ENCODE measurements at regions not wholly inside any gene's neighbourhood (a gene's known extent, or its start where the extent isn't known, plus 50 kb on each side); places are given as distances from the start of the nearest gene placed in this dataset.

GRCh38 chrX:96140796-96141195 is 543.8 kb upstream of the DIAPH2 start:
- Histone ChIP-seq H3K27me3 (ENCODE audit: control insufficient read depth in 1 of 2, insufficient read depth in 2 of 2, low read length in 2 of 2) (no peaks in the 10 kb centered on the region), H3K4me1 (ENCODE audit: control insufficient read depth in 2 of 2, insufficient read depth in 2 of 2, low read length in 1 of 2) (no peaks in the 10 kb centered on the region), H3K9me3 (ENCODE audit: control insufficient read depth in 2 of 2, insufficient read depth in 1 of 2, low read depth in 1 of 2, low read length in 1 of 2) (no peaks in the 10 kb centered on the region), H3K27ac (ENCODE audit: low read depth in 2 of 2, low read length in 1 of 2) (no peak overlapping the region), H3K36me3 (ENCODE audit: control insufficient read depth in 2 of 2, insufficient read depth in 2 of 2, low read length in 1 of 2) (no peaks in the 10 kb centered on the region), H3K4me3 (ENCODE audit: low read depth in 1 of 2, low read length in 2 of 2) (no peak overlapping the region)
- 30 to 32% methylated on average over 1 of the region's 1 CpG for WGBS, 2 donors

GRCh38 chrX:96147681-96148080 is 537.0 kb upstream of the DIAPH2 start:
- no peak overlapping the region for H3K4me3 ChIP-seq (ENCODE audit: low read depth in 1 of 2, low read length in 2 of 2)
- no peak overlapping the region for H3K27ac ChIP-seq (ENCODE audit: low read depth in 2 of 2, low read length in 1 of 2)
- no peaks in the 10 kb centered on the region for H3K9me3 ChIP-seq (ENCODE audit: control insufficient read depth in 2 of 2, insufficient read depth in 1 of 2, low read depth in 1 of 2, low read length in 1 of 2)
- no peaks in the 10 kb centered on the region for H3K36me3 ChIP-seq (ENCODE audit: control insufficient read depth in 2 of 2, insufficient read depth in 2 of 2, low read length in 1 of 2)
- no peaks in the 10 kb centered on the region for H3K27me3 ChIP-seq (ENCODE audit: control insufficient read depth in 1 of 2, insufficient read depth in 2 of 2, low read length in 2 of 2)
- no peaks in the 10 kb centered on the region for H3K4me1 ChIP-seq (ENCODE audit: control insufficient read depth in 2 of 2, insufficient read depth in 2 of 2, low read length in 1 of 2)

- 30 to 59% methylated on average over 1 of the region's 1 CpG for WGBS, 2 donors
Observed at GRCh38 chrX:96170626-96171025, 514.0 kb upstream of the DIAPH2 start.

GRCh38 chrX:96176921-96177320 is 507.7 kb upstream of the DIAPH2 start:
- Histone ChIP-seq H3K27ac (ENCODE audit: low read depth in 2 of 2, low read length in 1 of 2) (no peak overlapping the region), H3K9me3 (ENCODE audit: control insufficient read depth in 2 of 2, insufficient read depth in 1 of 2, low read depth in 1 of 2, low read length in 1 of 2) (no peaks in the 10 kb centered on the region), H3K36me3 (ENCODE audit: control insufficient read depth in 2 of 2, insufficient read depth in 2 of 2, low read length in 1 of 2) (no peaks in the 10 kb centered on the region), H3K27me3 (ENCODE audit: control insufficient read depth in 1 of 2, insufficient read depth in 2 of 2, low read length in 2 of 2) (no peaks in the 10 kb centered on the region), H3K4me3 (ENCODE audit: low read depth in 1 of 2, low read length in 2 of 2) (no peak overlapping the region), H3K4me1 (ENCODE audit: control insufficient read depth in 2 of 2, insufficient read depth in 2 of 2, low read length in 1 of 2) (no peaks in the 10 kb centered on the region)
- WGBS, 2 donors, result 43 to 55% methylated on average over 3 of the region's 3 CpGs

More at GRCh38 chrX:96170626-96171025, 514.0 kb upstream of the DIAPH2 start:
- H3K36me3 ChIP-seq (ENCODE audit: control insufficient read depth in 2 of 2, insufficient read depth in 2 of 2, low read length in 1 of 2), result no peaks in the 10 kb centered on the region
- no peaks in the 10 kb centered on the region for H3K27me3 ChIP-seq (ENCODE audit: control insufficient read depth in 1 of 2, insufficient read depth in 2 of 2, low read length in 2 of 2)
- no peak overlapping the region for H3K27ac ChIP-seq (ENCODE audit: low read depth in 2 of 2, low read length in 1 of 2)
- H3K4me3 ChIP-seq (ENCODE audit: low read depth in 1 of 2, low read length in 2 of 2), result no peak overlapping the region
- H3K9me3 ChIP-seq (ENCODE audit: control insufficient read depth in 2 of 2, insufficient read depth in 1 of 2, low read depth in 1 of 2, low read length in 1 of 2), result no peaks in the 10 kb centered on the region
- H3K4me1 ChIP-seq (ENCODE audit: control insufficient read depth in 2 of 2, insufficient read depth in 2 of 2, low read length in 1 of 2), result no peaks in the 10 kb centered on the region

- 71 to 80% methylated on average over 4 of the region's 4 CpGs for WGBS, 2 donors
Observed at GRCh38 chrX:96181605-96182004, 503.0 kb upstream of the DIAPH2 start.

GRCh38 chrX:96182366-96182765 is 502.3 kb upstream of the DIAPH2 start:
- H3K27ac ChIP-seq (ENCODE audit: low read depth in 2 of 2, low read length in 1 of 2), result no peak overlapping the region
- no peaks in the 10 kb centered on the region for H3K36me3 ChIP-seq (ENCODE audit: control insufficient read depth in 2 of 2, insufficient read depth in 2 of 2, low read length in 1 of 2)
- H3K27me3 ChIP-seq (ENCODE audit: control insufficient read depth in 1 of 2, insufficient read depth in 2 of 2, low read length in 2 of 2), result no peaks in the 10 kb centered on the region
- 60 to 86% methylated on average over 1 of the region's 1 CpG for WGBS, 2 donors
- no peaks in the 10 kb centered on the region for H3K4me1 ChIP-seq (ENCODE audit: control insufficient read depth in 2 of 2, insufficient read depth in 2 of 2, low read length in 1 of 2)
- no peaks in the 10 kb centered on the region for H3K9me3 ChIP-seq (ENCODE audit: control insufficient read depth in 2 of 2, insufficient read depth in 1 of 2, low read depth in 1 of 2, low read length in 1 of 2)
- H3K4me3 ChIP-seq (ENCODE audit: low read depth in 1 of 2, low read length in 2 of 2), result no peak overlapping the region

More at GRCh38 chrX:96181605-96182004, 503.0 kb upstream of the DIAPH2 start:
- Histone ChIP-seq H3K36me3 (ENCODE audit: control insufficient read depth in 2 of 2, insufficient read depth in 2 of 2, low read length in 1 of 2) (no peaks in the 10 kb centered on the region), H3K9me3 (ENCODE audit: control insufficient read depth in 2 of 2, insufficient read depth in 1 of 2, low read depth in 1 of 2, low read length in 1 of 2) (no peaks in the 10 kb centered on the region), H3K4me3 (ENCODE audit: low read depth in 1 of 2, low read length in 2 of 2) (no peak overlapping the region), H3K27me3 (ENCODE audit: control insufficient read depth in 1 of 2, insufficient read depth in 2 of 2, low read length in 2 of 2) (no peaks in the 10 kb centered on the region), H3K27ac (ENCODE audit: low read depth in 2 of 2, low read length in 1 of 2) (no peak overlapping the region), H3K4me1 (ENCODE audit: control insufficient read depth in 2 of 2, insufficient read depth in 2 of 2, low read length in 1 of 2) (no peaks in the 10 kb centered on the region)

GRCh38 chrX:96183391-96183790 is 501.3 kb upstream of the DIAPH2 start:
- Histone ChIP-seq H3K4me3 (ENCODE audit: low read depth in 1 of 2, low read length in 2 of 2) (no peak overlapping the region), H3K27me3 (ENCODE audit: control insufficient read depth in 1 of 2, insufficient read depth in 2 of 2, low read length in 2 of 2) (no peaks in the 10 kb centered on the region), H3K9me3 (ENCODE audit: control insufficient read depth in 2 of 2, insufficient read depth in 1 of 2, low read depth in 1 of 2, low read length in 1 of 2) (no peaks in the 10 kb centered on the region), H3K4me1 (ENCODE audit: control insufficient read depth in 2 of 2, insufficient read depth in 2 of 2, low read length in 1 of 2) (no peaks in the 10 kb centered on the region), H3K27ac (ENCODE audit: low read depth in 2 of 2, low read length in 1 of 2) (no peak overlapping the region), H3K36me3 (ENCODE audit: control insufficient read depth in 2 of 2, insufficient read depth in 2 of 2, low read length in 1 of 2) (no peaks in the 10 kb centered on the region)
- 73 to 92% methylated on average over 3 of the region's 3 CpGs for WGBS, 2 donors

GRCh38 chrX:96183843-96184242 is 500.8 kb upstream of the DIAPH2 start:
- Histone ChIP-seq H3K4me3 (ENCODE audit: low read depth in 1 of 2, low read length in 2 of 2) (no peak overlapping the region), H3K27me3 (ENCODE audit: control insufficient read depth in 1 of 2, insufficient read depth in 2 of 2, low read length in 2 of 2) (no peaks in the 10 kb centered on the region), H3K9me3 (ENCODE audit: control insufficient read depth in 2 of 2, insufficient read depth in 1 of 2, low read depth in 1 of 2, low read length in 1 of 2) (no peaks in the 10 kb centered on the region), H3K4me1 (ENCODE audit: control insufficient read depth in 2 of 2, insufficient read depth in 2 of 2, low read length in 1 of 2) (no peaks in the 10 kb centered on the region), H3K36me3 (ENCODE audit: control insufficient read depth in 2 of 2, insufficient read depth in 2 of 2, low read length in 1 of 2) (no peaks in the 10 kb centered on the region), H3K27ac (ENCODE audit: low read depth in 2 of 2, low read length in 1 of 2) (no peak overlapping the region)
- WGBS, 2 donors, result 46 to 54% methylated on average over 3 of the region's 3 CpGs

- Histone ChIP-seq H3K36me3 (ENCODE audit: control insufficient read depth in 2 of 2, insufficient read depth in 2 of 2, low read length in 1 of 2) (no peaks in the 10 kb centered on the region), H3K27me3 (ENCODE audit: control insufficient read depth in 1 of 2, insufficient read depth in 2 of 2, low read length in 2 of 2) (no peaks in the 10 kb centered on the region), H3K9me3 (ENCODE audit: control insufficient read depth in 2 of 2, insufficient read depth in 1 of 2, low read depth in 1 of 2, low read length in 1 of 2) (peaks cover 0 to 5% of the 10 kb centered on the region in 2 donors), H3K27ac (ENCODE audit: low read depth in 2 of 2, low read length in 1 of 2) (no peak overlapping the region), H3K4me1 (ENCODE audit: control insufficient read depth in 2 of 2, insufficient read depth in 2 of 2, low read length in 1 of 2) (no peaks in the 10 kb centered on the region), H3K4me3 (ENCODE audit: low read depth in 1 of 2, low read length in 2 of 2) (no peak overlapping the region)
Observed at GRCh38 chrX:96204928-96205327, 479.7 kb upstream of the DIAPH2 start.

- H3K9me3 ChIP-seq (ENCODE audit: control insufficient read depth in 2 of 2, insufficient read depth in 1 of 2, low read depth in 1 of 2, low read length in 1 of 2), result no peaks in the 10 kb centered on the region
- H3K27ac ChIP-seq (ENCODE audit: low read depth in 2 of 2, low read length in 1 of 2), result no peak overlapping the region
- H3K4me1 ChIP-seq (ENCODE audit: control insufficient read depth in 2 of 2, insufficient read depth in 2 of 2, low read length in 1 of 2), result no peaks in the 10 kb centered on the region
- no peaks in the 10 kb centered on the region for H3K27me3 ChIP-seq (ENCODE audit: control insufficient read depth in 1 of 2, insufficient read depth in 2 of 2, low read length in 2 of 2)
- H3K4me3 ChIP-seq (ENCODE audit: low read depth in 1 of 2, low read length in 2 of 2), result no peak overlapping the region
- no peaks in the 10 kb centered on the region for H3K36me3 ChIP-seq (ENCODE audit: control insufficient read depth in 2 of 2, insufficient read depth in 2 of 2, low read length in 1 of 2)
Observed at GRCh38 chrX:96211953-96212352, 472.7 kb upstream of the DIAPH2 start.

Data from esophagus (tissue), 2 donors.